Hepatocyte (in vitro differentiated cells): ENCODE measurements at regions not wholly inside any gene's neighbourhood (a gene's known extent, or its start where the extent isn't known, plus 50 kb on each side); places are given as distances from the start of the nearest gene placed in this dataset.

Experiments used
- DNase-seq: peaks from one replicate; pipeline ENCODE4 v3.0.0-alpha.2; 2016; ENCODE audit warnings: low spot score
- H2AFZ ChIP-seq: fragments of 200-600 bp; sonication (generic); 2 replicates; pipeline ENCODE4 v1.6.0; 2016; ENCODE audit warnings: antibody characterized with exemption, mild to moderate bottlenecking
- H3K27ac ChIP-seq: fragments of 200-600 bp; sonication (generic); 2 replicates; pipeline ENCODE4 v1.5.1; 2016; ENCODE audit warnings: mild to moderate bottlenecking
- H3K27me3 ChIP-seq: fragments of 200-600 bp; sonication (generic); 2 replicates; pipeline ENCODE4 v1.6.1; 2016
- H3K36me3 ChIP-seq: fragments of 200-600 bp; sonication (generic); replicated peaks from 2 replicates; pipeline ENCODE4 v1.5.1; 2016; ENCODE audit warnings: low read depth; ENCODE audit not compliant: insufficient read depth
- H3K4me1 ChIP-seq: fragments of 200-600 bp; sonication (generic); 2 replicates; pipeline ENCODE4 v1.5.1; 2016; ENCODE audit warnings: mild to moderate bottlenecking, moderate library complexity; ENCODE audit not compliant: insufficient read depth
- H3K4me2 ChIP-seq: fragments of 200-600 bp; sonication (generic); 2 replicates; pipeline ENCODE4 v1.6.0; 2016
- H3K4me3 ChIP-seq: fragments of 200-600 bp; sonication (generic); 2 replicates; pipeline ENCODE4 v1.5.1; 2016; ENCODE audit warnings: mild to moderate bottlenecking
- H3K79me2 ChIP-seq: fragments of 200-600 bp; sonication (generic); 2 replicates; pipeline ENCODE4 v1.6.0; 2017; ENCODE audit warnings: mild to moderate bottlenecking
- H3K9me2 ChIP-seq: fragments of 200-600 bp; sonication (generic); replicated peaks from 2 replicates; pipeline ENCODE4 v1.6.0; 2017; ENCODE audit warnings: mild to moderate bottlenecking; ENCODE audit not compliant: insufficient read depth
- H3K9me3 ChIP-seq: fragments of 200-600 bp; sonication (generic); 2 replicates; pipeline ENCODE4 v1.5.1; 2016; ENCODE audit warnings: low read depth, mild to moderate bottlenecking
- H4K20me1 ChIP-seq: fragments of 200-600 bp; sonication (generic); 2 replicates; pipeline ENCODE4 v1.6.0; 2016; ENCODE audit warnings: mild to moderate bottlenecking; ENCODE audit not compliant: insufficient read depth, poor library complexity, severe bottlenecking
- CTCF ChIP-seq: fragments of 200-600 bp; sonication (generic); IDR thresholded peaks from 2 replicates; pipeline ENCODE4 v1.5.1; 2016; ENCODE audit warnings: antibody characterized with exemption, mild to moderate bottlenecking; ENCODE audit not compliant: poor library complexity
- EZH2 ChIP-seq: fragments of 200-600 bp; sonication (generic); IDR thresholded peaks from 2 replicates; pipeline ENCODE4 v1.6.1; 2016; ENCODE audit warnings: antibody characterized with exemption, mild to moderate bottlenecking, borderline replicate concordance
- EZH2phosphoT487 ChIP-seq: fragments of 200-600 bp; sonication (generic); IDR thresholded peaks from one replicate; pipeline ENCODE4 v1.6.1; 2018; ENCODE audit warnings: antibody characterized with exemption, mild to moderate bottlenecking, low read depth, moderate library complexity; ENCODE audit not compliant: unreplicated experiment, severe bottlenecking
- WGBS: methylation state at CpG from one replicate; pipeline ENCODE4 v1.1.6; 2016; ENCODE audit warnings: low lambda C conversion rate; ENCODE audit errors: missing lambda C conversion rate; 5-methylcytosine and 5-hydroxymethylcytosine counted together

GRCh38 chr12:98256830-98257229 lies 258.6 kb upstream of the TMPO start:
- no peak for TF ChIP-seq EZH2
- no peak for TF ChIP-seq EZH2phosphoT487
- no peak for TF ChIP-seq CTCF
- WGBS: 100% methylated on average over 1 of the region's 1 CpG
- no peaks in the 10 kb centered on the region for H3K9me3 ChIP-seq
- H3K36me3 ChIP-seq: no peaks in the 10 kb centered on the region
- H3K4me2 ChIP-seq: no peak overlapping the region
- no peaks in the 10 kb centered on the region for H4K20me1 ChIP-seq
- no peaks in the 10 kb centered on the region for H3K27me3 ChIP-seq
- H3K4me1 ChIP-seq: no peaks in the 10 kb centered on the region
- no peak overlapping the region for H3K4me3 ChIP-seq
- no peaks in the 10 kb centered on the region for H3K79me2 ChIP-seq
- H3K9me2 ChIP-seq: no peaks in the 10 kb centered on the region
- DNase-seq: no peak
- no peak overlapping the region for H3K27ac ChIP-seq
- H2AFZ ChIP-seq: no peak overlapping the region

DNA sequence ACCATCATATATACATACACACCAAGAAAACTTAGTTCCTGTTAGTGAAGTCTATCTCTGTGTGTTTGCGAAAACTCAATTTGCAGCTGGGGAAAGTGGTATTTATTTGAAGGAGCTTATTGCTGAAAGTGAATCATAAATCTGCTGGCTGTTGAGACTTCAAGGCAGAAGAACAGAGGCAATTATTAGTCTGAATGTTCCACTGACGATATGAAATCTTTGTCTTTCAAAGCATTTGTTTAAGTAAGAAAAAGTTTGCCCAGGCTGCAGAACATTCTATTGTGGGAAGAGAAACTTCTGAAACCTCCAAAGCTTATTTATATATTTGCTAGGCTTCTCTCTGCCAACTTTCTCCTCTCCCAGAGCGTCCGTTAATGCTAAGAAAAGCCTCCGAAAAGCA lies 255.7 kb upstream of the TMPO start:
- H3K27me3 ChIP-seq: peaks cover 4% of the 10 kb centered on the region
- no peak overlapping the region for H3K4me3 ChIP-seq
- no peak for DNase-seq
- no peaks in the 10 kb centered on the region for H3K79me2 ChIP-seq
- H3K4me2 ChIP-seq: no peak overlapping the region
- H3K9me2 ChIP-seq: no peaks in the 10 kb centered on the region
- no peaks in the 10 kb centered on the region for H3K4me1 ChIP-seq
- H3K27ac ChIP-seq: no peak overlapping the region
- H3K9me3 ChIP-seq: no peaks in the 10 kb centered on the region
- TF ChIP-seq EZH2: no peak
- no peak for TF ChIP-seq CTCF
- TF ChIP-seq EZH2phosphoT487: no peak
- 74% methylated on average over 5 of the region's 5 CpGs for WGBS
- H3K36me3 ChIP-seq: no peaks in the 10 kb centered on the region
- H2AFZ ChIP-seq: no peak overlapping the region
- H4K20me1 ChIP-seq: no peaks in the 10 kb centered on the region

- WGBS: 83% methylated on average over 5 of the region's 5 CpGs
- H3K4me3 ChIP-seq: no peak overlapping the region
- no peak for DNase-seq
These were observed 255.1 kb upstream of the TMPO start for GRCh38 chr12:98260276-98260675.

More at GRCh38 chr12:98260276-98260675, 255.1 kb upstream of the TMPO start:
- TF ChIP-seq CTCF (no peak), EZH2phosphoT487 (no peak), EZH2 (no peak)
- no peaks in the 10 kb centered on the region for H4K20me1 ChIP-seq
- H3K36me3 ChIP-seq: no peaks in the 10 kb centered on the region
- H2AFZ ChIP-seq: no peak overlapping the region
- no peaks in the 10 kb centered on the region for H3K9me2 ChIP-seq
- no peaks in the 10 kb centered on the region for H3K9me3 ChIP-seq
- no peak overlapping the region for H3K4me2 ChIP-seq
- H3K4me1 ChIP-seq: no peaks in the 10 kb centered on the region
- no peak overlapping the region for H3K27ac ChIP-seq
- peaks cover 4% of the 10 kb centered on the region for H3K27me3 ChIP-seq
- H3K79me2 ChIP-seq: no peaks in the 10 kb centered on the region
